Muscle of back (tissue), 3 donors: ENCODE measurements at regions not wholly inside any gene's neighbourhood (a gene's known extent, or its start where the extent isn't known, plus 50 kb on each side); places are given as distances from the start of the nearest gene placed in this dataset.
"Not testable (repeated sequence)": the region's sequence is repeated elsewhere in the genome, so short reads cannot be mapped to it uniquely, and the experiment has no call there.

Experiments used
- DNase-seq, 3 donors: peaks; one replicate each; pipeline versions ENCODE4 v3.0.0 to v3.0.0-alpha.2; 2013

DNA sequence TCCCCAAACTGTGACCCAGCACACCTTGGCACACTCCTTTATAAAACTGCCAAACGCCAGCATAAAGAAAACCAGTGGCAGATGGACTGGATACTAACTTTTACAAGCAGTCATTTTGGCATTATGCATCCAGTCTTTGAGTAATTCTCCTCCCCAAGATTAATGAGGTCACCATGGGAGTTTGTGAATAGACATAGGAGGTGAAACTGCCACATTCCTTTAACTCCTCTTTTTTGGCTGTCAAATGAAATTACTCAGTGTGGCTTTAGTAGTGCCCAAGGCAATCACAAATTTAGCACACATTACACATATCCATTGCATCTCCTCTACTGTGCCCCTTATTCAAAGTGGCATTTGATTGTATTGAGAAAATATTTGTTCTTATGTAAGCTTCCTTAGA, 315.3 kb upstream of the FGF13 start:
- DNase-seq = no peak

- no peak for DNase-seq
Measured at GRCh38 chrX:139026406-139026805, 314.9 kb upstream of the FGF13 start.

- no peak for DNase-seq
Measured at GRCh38 chrX:139025816-139026215, 314.3 kb upstream of the FGF13 start.

DNA sequence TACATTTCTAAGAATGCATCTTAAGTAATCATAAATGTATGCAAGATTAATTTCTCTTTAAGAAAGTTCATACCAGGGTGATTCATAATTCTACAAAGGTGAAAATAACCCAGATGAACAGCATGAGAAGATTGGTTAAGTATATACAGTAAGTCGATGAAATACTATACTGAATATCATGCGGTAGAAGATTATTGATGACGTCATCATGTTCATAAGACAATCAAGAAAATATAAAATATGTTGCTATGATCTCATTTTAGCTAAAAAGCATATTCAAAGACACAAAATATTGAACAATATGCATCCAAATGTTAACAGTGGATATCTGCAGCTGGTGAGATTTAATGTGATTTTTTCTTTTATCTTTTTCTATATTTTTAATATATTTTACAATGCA, 312.0 kb upstream of the FGF13 start:
- no peak for DNase-seq

GRCh38 chrX:139020801-139021200, 309.3 kb upstream of the FGF13 start:
- DNase-seq = no peak

DNA sequence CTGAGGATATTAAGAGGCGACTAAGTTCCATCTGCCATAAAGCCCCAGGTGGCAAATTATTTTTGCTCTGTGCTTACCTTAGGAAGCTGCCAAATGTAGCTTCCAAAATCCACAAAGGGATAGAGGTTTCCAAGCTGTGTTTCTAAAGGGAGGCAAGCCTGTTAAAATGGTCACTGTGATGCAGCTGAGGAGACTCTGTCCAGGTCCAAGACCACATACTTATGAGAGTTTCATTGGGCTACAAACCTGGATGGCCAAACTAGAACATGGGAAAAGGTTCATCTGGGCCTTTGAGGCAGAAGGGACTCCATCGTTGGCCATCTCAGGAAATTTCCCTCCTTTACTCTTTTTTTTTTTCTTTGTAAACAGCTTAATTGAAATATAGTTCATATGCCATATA, 306.9 kb upstream of the FGF13 start:
- DNase-seq = peak in 2 of 3 donors; percentile 13 to 59

DNA sequence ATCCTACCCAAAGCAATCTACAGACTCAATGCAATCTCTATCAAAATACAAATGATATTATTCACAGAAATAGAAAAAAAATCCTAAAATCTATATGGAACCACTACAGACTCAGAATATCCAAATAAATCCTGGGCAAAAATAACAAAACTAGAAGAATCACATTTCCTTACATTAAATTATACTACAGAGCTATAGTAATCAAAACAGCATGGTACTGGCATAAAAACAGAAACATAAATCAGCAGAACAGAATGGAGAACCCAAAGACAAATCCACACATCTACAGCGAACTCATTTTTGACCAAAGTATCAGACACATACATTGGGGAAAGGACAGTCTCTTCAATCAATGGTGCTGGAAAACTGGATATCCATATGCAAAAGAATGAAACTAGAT, 304.1 kb upstream of the FGF13 start:
- no peak for DNase-seq

DNA sequence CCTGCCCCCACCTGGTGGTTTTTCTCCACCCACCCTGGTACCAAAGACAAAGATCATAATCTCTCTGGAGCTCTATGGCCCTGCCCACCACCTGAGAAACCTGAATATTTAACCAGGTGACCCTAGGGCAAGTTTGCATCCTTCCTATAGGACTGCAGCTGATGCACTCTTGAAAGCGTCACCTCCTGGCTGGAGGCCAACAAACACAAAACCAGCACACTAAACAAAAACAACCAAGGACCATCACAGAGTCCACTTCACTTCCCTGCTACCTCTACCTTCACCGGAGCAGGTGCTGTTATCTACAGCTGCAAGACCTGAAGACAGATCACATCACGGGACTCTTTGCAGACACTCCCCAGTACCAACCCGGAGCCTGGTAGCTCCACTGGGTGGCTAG, 296.7 kb upstream of the FGF13 start:
- no peak for DNase-seq

- DNase-seq = not testable (repeated sequence)
Measured at GRCh38 chrX:139003856-139004527, 292.5 kb upstream of the FGF13 start.

DNA sequence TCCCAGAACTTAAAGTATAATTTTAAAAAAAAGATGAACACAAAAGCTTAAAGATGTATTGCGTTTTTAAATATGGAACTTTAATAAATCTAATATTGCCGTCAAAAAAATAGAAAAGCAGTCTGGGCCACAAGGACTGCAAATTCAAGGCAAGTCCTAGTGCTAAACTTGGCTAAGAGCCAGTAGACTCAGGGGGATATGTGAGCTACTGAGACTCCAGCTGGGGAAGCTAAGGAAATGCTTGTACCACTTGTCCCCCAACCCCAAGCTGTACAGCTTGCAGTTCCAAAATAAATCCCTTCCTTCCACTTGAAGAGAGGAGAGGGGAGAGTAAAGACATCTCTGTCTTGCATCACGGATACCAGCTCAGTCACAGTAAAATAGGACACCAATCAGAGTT, 290.8 kb upstream of the FGF13 start:
- DNase-seq = no peak

- DNase-seq = no peak
Measured at GRCh38 chrX:138996268-138996667, 284.8 kb upstream of the FGF13 start.

DNA sequence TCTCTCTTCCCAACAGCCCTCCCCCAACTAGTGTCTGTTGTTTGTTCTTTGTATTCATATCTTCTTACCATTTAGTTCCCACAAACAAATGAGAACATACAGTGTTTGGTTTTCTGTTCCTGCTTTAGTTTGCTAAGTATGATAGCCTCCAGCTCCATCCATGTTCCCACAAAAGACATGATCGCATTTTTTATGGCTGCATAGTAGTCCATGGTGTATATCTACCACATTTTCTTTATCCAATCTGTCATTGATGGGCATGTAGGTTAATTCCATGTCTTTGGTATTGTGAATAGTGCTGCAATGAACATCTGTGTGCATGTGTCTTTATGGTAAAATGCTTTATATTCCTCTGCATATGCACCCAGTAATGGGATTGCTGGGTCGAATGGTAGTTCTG, 283.9 kb upstream of the FGF13 start:
- DNase-seq = no peak

- not testable (repeated sequence) for DNase-seq
Measured at GRCh38 chrX:138990425-138990824, 278.9 kb upstream of the FGF13 start.

DNA sequence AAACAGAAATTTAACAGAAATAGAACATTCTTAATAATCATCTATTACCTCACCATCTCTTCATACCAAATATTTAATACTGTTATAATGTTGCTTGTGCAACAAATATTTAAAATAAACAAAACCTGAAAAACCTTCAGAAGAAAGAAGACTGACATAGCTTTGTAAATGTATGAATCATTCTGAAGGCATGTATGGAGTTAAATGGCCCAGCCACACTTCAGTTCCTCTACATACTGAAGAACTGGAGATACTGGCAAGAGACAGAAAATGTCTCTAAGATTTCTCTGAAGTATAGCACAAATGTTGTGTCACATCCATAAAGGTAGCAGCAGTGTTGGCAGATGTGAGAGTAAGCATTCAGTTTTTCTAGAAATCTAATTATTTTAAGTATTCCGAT, 275.3 kb upstream of the FGF13 start:
- no peak for DNase-seq

DNA sequence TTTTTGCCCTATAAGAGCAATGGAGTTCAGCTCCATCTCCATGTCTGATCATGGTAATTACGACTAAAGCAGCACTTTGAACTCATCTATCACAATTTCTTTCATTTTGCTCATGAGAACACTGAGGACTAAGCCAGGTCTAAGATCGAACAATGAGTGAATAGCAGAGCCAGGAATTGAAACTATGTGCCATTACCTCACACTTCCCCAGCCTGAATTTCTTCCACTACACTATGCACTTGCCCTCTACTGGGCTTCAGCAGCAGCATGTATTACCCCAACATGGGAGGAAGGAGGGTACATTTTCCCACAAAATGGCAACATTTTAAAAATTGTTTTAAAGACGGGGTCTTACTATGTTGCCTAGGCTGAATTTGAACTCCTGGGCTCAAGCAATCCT, 274.7 kb upstream of the FGF13 start:
- DNase-seq = no peak

GRCh38 chrX:138982365-138982764, 270.8 kb upstream of the FGF13 start:
- no peak for DNase-seq

DNA sequence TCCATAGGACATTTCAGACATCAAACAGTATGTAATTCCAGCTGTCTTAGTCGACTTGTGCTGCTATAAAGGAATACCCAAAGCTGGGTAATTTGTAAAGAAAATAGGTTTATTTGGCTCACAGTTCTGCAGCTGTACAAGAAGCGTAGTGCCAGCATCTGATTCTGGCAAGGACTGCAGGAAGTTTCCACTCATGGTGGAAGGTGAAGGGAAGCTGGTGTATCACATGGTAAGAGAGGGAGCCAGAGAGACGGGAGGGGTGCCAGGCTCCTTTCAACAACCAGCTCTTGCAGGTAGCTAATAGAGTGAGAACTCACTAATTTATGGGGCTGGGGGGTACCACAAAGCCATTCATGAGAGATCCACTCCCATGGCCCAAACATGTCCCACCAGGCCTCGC, 253.0 kb upstream of the FGF13 start:
- no peak for DNase-seq

GRCh38 chrX:138962419-138962818, 250.9 kb upstream of the FGF13 start:
- not testable (repeated sequence) for DNase-seq

- peak in 1 of 3 donors; percentile 9 for DNase-seq
Measured at GRCh38 chrX:138954976-138955375, 243.5 kb upstream of the FGF13 start.

DNA sequence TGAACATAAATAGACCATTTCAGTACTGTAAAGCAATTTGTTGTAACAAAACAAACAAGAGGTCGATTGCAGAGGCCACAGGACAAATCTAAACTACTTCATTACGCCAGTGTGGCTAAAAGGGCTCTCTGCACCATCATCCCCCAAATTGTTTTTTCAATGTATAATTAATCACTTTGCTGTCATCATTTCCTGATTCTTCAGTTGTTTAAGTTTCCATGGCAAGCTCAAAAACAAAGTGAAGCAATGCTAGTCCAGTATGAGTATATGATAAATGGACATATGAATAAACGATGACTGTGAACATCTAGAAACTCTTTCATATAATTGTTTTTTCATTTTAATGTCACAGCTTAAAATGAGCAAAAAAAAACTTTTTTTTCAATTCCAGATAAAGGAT, 235.4 kb upstream of the FGF13 start:
- DNase-seq = no peak

GRCh38 chrX:138945219-138945618, 233.7 kb upstream of the FGF13 start:
- DNase-seq = no peak

DNA sequence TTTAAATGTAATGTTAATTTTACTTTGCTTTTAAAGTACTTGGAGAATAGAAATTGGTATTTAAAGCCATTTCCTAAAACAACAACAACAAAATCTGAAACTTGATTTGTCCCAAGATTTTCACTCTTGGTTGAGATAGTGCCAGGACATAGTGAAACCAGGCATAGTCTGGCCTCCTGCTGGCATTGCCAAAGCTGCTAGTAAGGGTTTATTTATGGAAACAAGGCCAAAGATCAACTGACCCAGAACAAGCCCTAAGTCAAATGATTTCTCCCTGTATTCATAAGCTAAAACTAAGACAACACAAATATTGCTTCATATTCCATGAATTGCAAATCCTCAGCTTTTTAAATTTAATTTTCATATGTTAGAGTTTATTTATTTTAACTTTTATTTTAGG, 227.5 kb upstream of the FGF13 start:
- DNase-seq = no peak

DNA sequence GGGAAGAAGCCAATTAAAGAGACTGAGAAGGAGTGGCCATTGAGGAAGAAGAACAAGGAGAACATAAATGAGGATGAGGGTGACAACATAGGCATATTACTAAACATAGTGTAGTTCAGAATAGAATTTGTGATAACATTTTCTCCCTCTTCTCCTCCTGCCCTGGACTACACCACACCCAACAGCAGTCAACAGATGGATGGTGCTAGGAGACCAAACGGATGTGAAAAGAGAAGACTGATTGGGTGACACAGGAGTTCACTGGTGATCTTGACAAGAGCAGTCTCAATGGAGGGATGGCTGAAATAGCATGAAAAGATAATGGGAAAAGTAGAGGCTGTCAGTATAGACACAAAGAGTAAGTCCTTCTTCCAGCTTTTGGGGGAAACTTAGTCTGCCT, 226.5 kb upstream of the FGF13 start:
- no peak for DNase-seq

DNA sequence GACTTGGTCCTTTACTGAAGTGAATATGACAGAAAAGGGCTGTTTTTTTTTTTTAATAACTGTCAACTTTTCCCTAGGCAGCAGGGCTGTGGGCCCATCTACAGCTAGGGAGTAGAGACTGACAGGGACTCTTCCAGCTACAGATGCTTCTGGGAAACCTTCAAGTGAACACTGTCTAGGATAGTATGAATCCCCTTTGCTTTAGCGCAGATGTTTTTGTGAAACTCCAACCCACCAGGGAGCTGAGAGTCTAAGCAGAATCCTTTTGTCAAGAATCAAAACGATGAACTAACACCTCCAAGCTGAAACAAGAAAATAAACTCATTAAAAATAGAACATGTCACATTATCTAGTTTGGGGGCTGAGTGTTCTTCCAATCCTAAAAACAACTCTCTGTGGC, 219.7 kb upstream of the FGF13 start:
- peak; percentile 9 to 42 (median 19) for DNase-seq

DNA sequence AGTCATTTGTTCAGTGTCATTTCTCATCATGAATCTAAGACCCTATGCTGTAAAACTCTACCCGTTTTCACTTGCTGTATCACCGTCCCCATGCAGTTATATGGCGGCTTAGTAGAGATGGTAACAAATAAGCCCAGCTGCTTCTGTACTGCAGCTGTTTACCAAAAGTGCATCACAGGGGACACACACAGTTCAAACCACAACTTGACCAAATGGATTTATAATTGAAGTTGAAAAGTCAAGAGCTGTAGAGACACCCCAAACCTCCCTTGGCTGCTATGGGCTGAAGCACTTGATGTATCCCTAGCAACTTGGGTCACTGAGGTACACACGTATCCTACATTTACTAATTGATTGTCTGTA, 219.0 kb upstream of the FGF13 start:
- peak in 2 of 3 donors; percentile 14 to 57 for DNase-seq
